Activated CD4-positive, alpha-beta T cell treated with anti-CD3 and anti-CD28 coated beads for 36 hours (primary cell): ENCODE measurements at regions not wholly inside any gene's neighbourhood (a gene's known extent, or its start where the extent isn't known, plus 50 kb on each side); places are given as distances from the start of the nearest gene placed in this dataset.

ENCODE experiments used
- ATAC-seq: fragments of 200-7000 bp; cut with Tn5 transposase; one replicate; pipeline ENCODE4 v1.10.0; 2021; ENCODE audit warnings: mild to moderate bottlenecking, moderate library complexity
- CTCF ChIA-PET: fragments of 350-600 bp; sonication (Branson Sonifier 250); formaldehyde crosslinking; loops from one replicate; lab custom pipeline; 2021; ENCODE audit warnings: antibody characterized with exemption; lab: Charles Lee
- POLR2A ChIA-PET: fragments of 350-600 bp; sonication (Branson Sonifier 250); formaldehyde crosslinking; loops from one replicate; lab custom pipeline; 2021; ENCODE audit warnings: antibody characterized with exemption, inconsistent platforms; lab: Charles Lee
- DNase-seq: peaks from one replicate; pipeline ENCODE4 v3.0.0-alpha.2; 2020
- H3K27ac Mint-ChIP-seq: one replicate; pipeline ENCODE4 v1.8.0; 2021; ENCODE audit warnings: mixed read lengths
- H3K27me3 Mint-ChIP-seq: one replicate; pipeline ENCODE4 v1.8.0; 2021; ENCODE audit warnings: mixed read lengths
- H3K36me3 Mint-ChIP-seq: one replicate; pipeline ENCODE4 v1.8.0; 2021; ENCODE audit warnings: low read depth, mixed read lengths
- H3K4me1 Mint-ChIP-seq: one replicate; pipeline ENCODE4 v1.8.0; 2021; ENCODE audit warnings: mixed read lengths
- H3K4me3 Mint-ChIP-seq: one replicate; pipeline ENCODE4 v1.8.0; 2021; ENCODE audit warnings: mild to moderate bottlenecking, moderate library complexity, mixed read lengths
- H3K9me3 Mint-ChIP-seq: one replicate; pipeline ENCODE4 v1.8.0; 2021; ENCODE audit warnings: low read depth, mixed read lengths
- intact Hi-C, 2 experiments: fragments of 100-400 bp; cut with DNase I in 1 of 2; cut with micrococcal nuclease in 1 of 2; formaldehyde crosslinking; loops; one replicate each; pipeline versions ENCODE4 v1.14.2 to v1.15.1; 2022 to 2024; cut with DNase I, micrococcal nuclease

GRCh38 chr13:105089858-105090643 lies 1445.4 kb downstream of the EFNB2 start:
- Mint-ChIP-seq H3K27ac (no peak overlapping the region), H3K4me3 (no peak overlapping the region), H3K9me3 (no peaks in the 10 kb centered on the region), H3K36me3 (no peaks in the 10 kb centered on the region), H3K4me1 (no peaks in the 10 kb centered on the region), H3K27me3 (peaks cover 11% of the 10 kb centered on the region)
- POLR2A ChIA-PET = no interaction called here
- ATAC-seq = no peak
- CTCF ChIA-PET = no interaction called here
- no peak for DNase-seq
- intact Hi-C loops = no loop called here

DNA sequence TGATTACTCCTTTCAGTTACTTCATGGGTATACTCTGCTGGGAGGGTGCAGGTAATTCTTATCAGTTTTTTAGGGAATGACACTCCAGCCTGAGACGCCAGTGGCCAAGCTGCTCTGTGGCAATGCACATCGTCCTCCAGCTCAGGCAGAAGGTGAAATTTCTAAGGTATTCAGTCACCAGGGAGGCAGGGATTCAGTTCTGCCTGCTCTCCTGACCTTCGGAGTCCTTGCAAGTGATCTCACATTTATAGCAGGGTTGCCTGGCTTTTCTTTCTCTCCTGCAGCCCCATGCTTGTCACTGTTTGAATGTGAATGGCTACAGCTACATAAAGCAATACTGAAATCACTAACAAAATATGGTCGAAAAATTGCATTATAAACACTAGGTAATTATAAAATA lies 1447.5 kb downstream of the EFNB2 start:
- DNase-seq = no peak
- POLR2A ChIA-PET = no interaction called here
- Mint-ChIP-seq H3K27me3 (peaks cover under 1% of the 10 kb centered on the region), H3K4me1 (no peaks in the 10 kb centered on the region), H3K9me3 (no peaks in the 10 kb centered on the region), H3K36me3 (no peaks in the 10 kb centered on the region), H3K4me3 (no peak overlapping the region), H3K27ac (no peak overlapping the region)
- no peak for ATAC-seq
- intact Hi-C loops = no loop called here
- CTCF ChIA-PET = interaction anchor here (1.0 kb wide), 1 partner anchor 25 kb away, joined by 3 read pairs; no protein-coding TSS in a partner anchor

GRCh38 chr13:105084931-105085330 lies 1450.5 kb downstream of the EFNB2 start:
- Mint-ChIP-seq H3K4me3 (no peak overlapping the region), H3K27ac (no peak overlapping the region), H3K27me3 (no peaks in the 10 kb centered on the region), H3K4me1 (no peaks in the 10 kb centered on the region), H3K36me3 (no peaks in the 10 kb centered on the region), H3K9me3 (no peaks in the 10 kb centered on the region)
- no peak for ATAC-seq
- ChIA-PET POLR2A (no interaction called here), CTCF (no interaction called here)
- intact Hi-C loops = no loop called here
- DNase-seq = no peak

- Mint-ChIP-seq H3K27ac (no peak overlapping the region), H3K27me3 (no peaks in the 10 kb centered on the region), H3K4me1 (no peaks in the 10 kb centered on the region), H3K9me3 (no peaks in the 10 kb centered on the region), H3K4me3 (no peak overlapping the region), H3K36me3 (no peaks in the 10 kb centered on the region)
- intact Hi-C loops = no loop called here
- CTCF ChIA-PET = interaction anchor here (0.6 kb wide), 1 partner anchor 14 kb away, joined by 4 read pairs; no protein-coding TSS in a partner anchor
- DNase-seq (no peak), ATAC-seq (no peak)
- POLR2A ChIA-PET = no interaction called here
These were observed 1451.5 kb downstream of the EFNB2 start for GRCh38 chr13:105083992-105084391.

GRCh38 chr13:105074755-105075154 lies 1460.7 kb downstream of the EFNB2 start:
- Mint-ChIP-seq H3K27ac (no peak overlapping the region), H3K4me1 (no peaks in the 10 kb centered on the region), H3K36me3 (no peaks in the 10 kb centered on the region), H3K4me3 (no peak overlapping the region), H3K27me3 (peaks cover 2% of the 10 kb centered on the region), H3K9me3 (no peaks in the 10 kb centered on the region)
- ChIA-PET CTCF (no interaction called here), POLR2A (no interaction called here)
- DNase-seq (no peak), ATAC-seq (no peak)
- intact Hi-C loops = no loop called here

DNA sequence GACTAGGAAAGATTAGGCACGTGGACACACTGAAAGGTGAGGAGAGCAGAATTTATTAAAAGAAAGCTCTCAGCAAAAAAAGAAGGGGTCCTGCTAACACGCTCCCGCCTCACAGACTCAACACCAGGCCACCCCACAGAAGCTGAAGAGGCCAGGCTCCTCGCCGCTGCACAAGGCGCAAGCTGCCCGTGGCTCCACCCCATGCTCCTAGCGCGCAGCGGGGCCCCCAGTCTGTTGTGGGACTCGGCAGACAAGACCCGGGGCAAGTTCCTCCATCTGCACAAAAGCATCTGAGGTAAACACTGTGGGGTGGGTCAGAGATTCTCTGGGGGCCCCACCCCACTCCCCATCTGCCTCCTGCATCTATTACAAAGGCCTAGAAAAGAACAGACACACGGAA lies 1462.4 kb downstream of the EFNB2 start:
- Mint-ChIP-seq H3K36me3 (no peaks in the 10 kb centered on the region), H3K27ac (no peak overlapping the region), H3K4me1 (no peaks in the 10 kb centered on the region), H3K9me3 (no peaks in the 10 kb centered on the region), H3K27me3 (peaks cover 2% of the 10 kb centered on the region), H3K4me3 (no peak overlapping the region)
- DNase-seq (no peak), ATAC-seq (no peak)
- intact Hi-C loops = no loop called here
- ChIA-PET POLR2A (no interaction called here), CTCF (no interaction called here)

DNA sequence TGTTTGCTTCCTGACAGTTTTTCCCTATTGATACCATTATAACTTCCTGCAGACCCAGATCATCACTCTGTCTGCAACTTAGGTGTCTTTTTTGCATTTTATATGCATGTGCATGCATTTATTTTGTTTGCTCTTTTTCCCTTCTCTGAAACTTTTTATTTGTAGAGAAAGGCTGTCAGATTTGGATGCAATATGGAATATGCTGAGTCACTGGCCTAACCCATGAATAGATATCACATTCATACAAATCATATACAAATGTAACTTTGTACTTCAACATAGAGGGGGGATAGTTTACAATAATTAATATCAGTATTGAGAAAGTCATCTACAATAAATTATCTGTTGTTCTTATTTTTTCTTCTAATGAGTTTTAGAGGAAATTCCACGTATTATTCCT lies 1465.0 kb downstream of the EFNB2 start:
- Mint-ChIP-seq H3K9me3 (no peaks in the 10 kb centered on the region), H3K4me1 (no peaks in the 10 kb centered on the region), H3K36me3 (no peaks in the 10 kb centered on the region), H3K27me3 (no peaks in the 10 kb centered on the region), H3K27ac (no peak overlapping the region), H3K4me3 (no peak overlapping the region)
- intact Hi-C loops = no loop called here
- ChIA-PET CTCF (no interaction called here), POLR2A (no interaction called here)
- DNase-seq (no peak), ATAC-seq (no peak)

DNA sequence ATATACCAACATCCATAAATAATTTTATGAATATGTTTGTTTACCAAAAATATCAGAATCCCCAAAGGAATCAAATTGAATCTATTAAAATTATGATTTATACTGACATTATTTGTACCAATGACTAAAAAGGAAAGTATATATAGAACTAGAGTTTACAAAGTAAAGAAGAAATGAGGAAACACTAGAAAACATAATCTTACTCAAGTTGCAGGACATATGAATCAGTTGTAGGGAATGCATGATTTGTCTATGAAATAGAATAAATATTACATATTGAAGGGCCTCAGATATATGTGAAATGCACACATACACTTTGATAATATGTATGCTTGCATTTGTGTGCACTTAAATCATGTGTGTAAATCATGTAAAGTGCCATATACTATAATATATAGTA lies 1466.4 kb downstream of the EFNB2 start:
- POLR2A ChIA-PET = no interaction called here

GRCh38 chr13:105063676-105064075 lies 1471.8 kb downstream of the EFNB2 start:
- DNase-seq (no peak), ATAC-seq (no peak)
- ChIA-PET CTCF (no interaction called here), POLR2A (no interaction called here)
- H3K36me3 Mint-ChIP-seq = no peaks in the 10 kb centered on the region
- H3K4me1 Mint-ChIP-seq = no peaks in the 10 kb centered on the region
- H3K9me3 Mint-ChIP-seq = no peaks in the 10 kb centered on the region
- H3K27me3 Mint-ChIP-seq = no peaks in the 10 kb centered on the region
- no peak overlapping the region for H3K4me3 Mint-ChIP-seq
- no peak overlapping the region for H3K27ac Mint-ChIP-seq
- intact Hi-C loops = no loop called here

More for the DNA sequence above, 1466.4 kb downstream of the EFNB2 start:
- Mint-ChIP-seq H3K36me3 (no peaks in the 10 kb centered on the region), H3K9me3 (no peaks in the 10 kb centered on the region), H3K27ac (no peak overlapping the region), H3K4me1 (no peaks in the 10 kb centered on the region), H3K27me3 (no peaks in the 10 kb centered on the region), H3K4me3 (no peak overlapping the region)
- CTCF ChIA-PET = no interaction called here
- intact Hi-C loops = no loop called here
- DNase-seq (no peak), ATAC-seq (no peak)

- CTCF ChIA-PET = interaction anchor here (0.7 kb wide), 1 partner anchor 70 kb away, joined by 3 read pairs; no protein-coding TSS in a partner anchor
- Mint-ChIP-seq H3K4me3 (no peak overlapping the region), H3K9me3 (no peaks in the 10 kb centered on the region), H3K36me3 (no peaks in the 10 kb centered on the region), H3K4me1 (no peaks in the 10 kb centered on the region), H3K27me3 (peaks cover 2% of the 10 kb centered on the region), H3K27ac (no peak overlapping the region)
- intact Hi-C loops = no loop called here
- DNase-seq = no peak
- no peak for ATAC-seq
- POLR2A ChIA-PET = no interaction called here
These were observed 1475.7 kb downstream of the EFNB2 start for GRCh38 chr13:105059786-105060185.

DNA sequence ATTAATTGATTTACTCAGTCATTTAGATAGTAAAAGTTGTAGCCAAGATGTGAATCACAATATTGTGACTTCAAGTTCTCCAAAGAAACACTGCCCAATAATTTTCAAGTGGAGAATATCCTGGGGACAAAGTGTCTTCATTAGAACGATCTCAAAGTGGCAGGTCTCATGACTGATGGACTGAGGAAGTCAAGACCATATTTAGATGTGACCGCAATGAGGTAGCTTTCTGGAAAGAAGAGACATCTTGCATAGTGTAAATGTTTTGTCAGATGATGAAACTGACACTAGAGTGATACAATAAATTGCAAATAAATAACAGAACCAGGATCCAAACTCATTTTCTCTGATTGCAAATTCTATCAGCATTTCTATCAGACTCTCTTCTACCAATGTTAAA lies 1476.9 kb downstream of the EFNB2 start:
- Mint-ChIP-seq H3K27me3 (peaks cover 2% of the 10 kb centered on the region), H3K36me3 (no peaks in the 10 kb centered on the region), H3K27ac (no peak overlapping the region), H3K4me1 (no peaks in the 10 kb centered on the region), H3K4me3 (no peak overlapping the region), H3K9me3 (no peaks in the 10 kb centered on the region)
- POLR2A ChIA-PET = no interaction called here
- CTCF ChIA-PET = no interaction called here
- ATAC-seq (no peak), DNase-seq (no peak)
- intact Hi-C loops = no loop called here

GRCh38 chr13:105052711-105053110 lies 1482.8 kb downstream of the EFNB2 start:
- no peaks in the 10 kb centered on the region for H3K9me3 Mint-ChIP-seq
- no peak for ATAC-seq
- H3K36me3 Mint-ChIP-seq = no peaks in the 10 kb centered on the region
- ChIA-PET CTCF (no interaction called here), POLR2A (no interaction called here)
- H3K27me3 Mint-ChIP-seq = peaks cover 5% of the 10 kb centered on the region
- DNase-seq = no peak
- H3K4me3 Mint-ChIP-seq = no peak overlapping the region
- no peak overlapping the region for H3K27ac Mint-ChIP-seq
- H3K4me1 Mint-ChIP-seq = peaks cover 2% of the 10 kb centered on the region
- intact Hi-C loops = no loop called here
